GM10266 (cell line): ENCODE measurements at regions not wholly inside any gene's neighbourhood (a gene's known extent, or its start where the extent isn't known, plus 50 kb on each side); places are given as distances from the start of the nearest gene placed in this dataset.

ENCODE experiments used
- DNase-seq: peaks from one replicate; pipeline ENCODE4 v3.0.0; 2012; ENCODE audit errors: extremely low spot score
- TF ChIP-seq, protein P1 (sequence below): IDR thresholded peaks from 2 replicates; pipeline ENCODE4 v1.5.1; 2012; ENCODE audit warnings: mild to moderate bottlenecking, low read depth; ENCODE audit not compliant: control insufficient read depth, insufficient read depth; ENCODE audit errors: missing control alignments

DNA sequence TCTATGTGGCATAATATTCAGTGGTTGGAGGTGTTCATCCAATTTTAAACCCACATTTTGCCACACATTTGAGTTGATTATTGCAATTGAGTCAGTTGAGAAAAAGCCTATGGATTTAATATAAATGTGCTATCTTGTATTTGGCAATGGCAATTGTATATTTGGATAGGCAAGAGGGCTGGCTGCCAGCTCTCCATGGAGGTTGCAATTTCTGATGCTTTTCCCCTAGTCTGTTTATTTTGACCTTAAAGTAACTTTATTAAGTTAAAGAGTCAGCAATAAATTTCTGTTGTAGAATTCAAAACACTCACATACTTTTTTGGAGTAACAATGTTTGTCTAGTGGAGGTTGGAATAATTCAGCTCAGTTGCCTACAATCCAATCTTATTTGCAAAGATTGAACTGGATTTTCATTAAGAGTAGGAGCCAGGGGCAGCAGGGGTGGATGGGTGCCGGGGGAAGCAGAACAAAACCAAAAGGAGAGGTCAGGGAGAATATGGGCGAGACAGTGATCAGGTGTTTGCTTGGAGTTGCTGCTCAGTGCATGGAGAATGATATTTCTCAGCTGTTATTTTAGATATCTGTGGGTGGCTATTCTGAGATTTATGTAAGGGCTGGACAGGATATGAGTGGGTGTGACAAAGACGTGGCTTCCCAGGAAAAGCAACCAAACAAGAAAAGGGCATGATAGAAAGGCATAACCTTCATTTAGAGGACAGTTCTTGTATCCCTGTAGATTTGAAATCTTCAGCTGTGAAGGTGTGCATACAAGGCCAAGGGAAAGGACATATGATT is 163.0 kb downstream of the HDGFL1 start:
- no peak for DNase-seq
- TF ChIP-seq, protein P1, sequence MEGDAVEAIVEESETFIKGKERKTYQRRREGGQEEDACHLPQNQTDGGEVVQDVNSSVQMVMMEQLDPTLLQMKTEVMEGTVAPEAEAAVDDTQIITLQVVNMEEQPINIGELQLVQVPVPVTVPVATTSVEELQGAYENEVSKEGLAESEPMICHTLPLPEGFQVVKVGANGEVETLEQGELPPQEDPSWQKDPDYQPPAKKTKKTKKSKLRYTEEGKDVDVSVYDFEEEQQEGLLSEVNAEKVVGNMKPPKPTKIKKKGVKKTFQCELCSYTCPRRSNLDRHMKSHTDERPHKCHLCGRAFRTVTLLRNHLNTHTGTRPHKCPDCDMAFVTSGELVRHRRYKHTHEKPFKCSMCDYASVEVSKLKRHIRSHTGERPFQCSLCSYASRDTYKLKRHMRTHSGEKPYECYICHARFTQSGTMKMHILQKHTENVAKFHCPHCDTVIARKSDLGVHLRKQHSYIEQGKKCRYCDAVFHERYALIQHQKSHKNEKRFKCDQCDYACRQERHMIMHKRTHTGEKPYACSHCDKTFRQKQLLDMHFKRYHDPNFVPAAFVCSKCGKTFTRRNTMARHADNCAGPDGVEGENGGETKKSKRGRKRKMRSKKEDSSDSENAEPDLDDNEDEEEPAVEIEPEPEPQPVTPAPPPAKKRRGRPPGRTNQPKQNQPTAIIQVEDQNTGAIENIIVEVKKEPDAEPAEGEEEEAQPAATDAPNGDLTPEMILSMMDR: no peak

DNA sequence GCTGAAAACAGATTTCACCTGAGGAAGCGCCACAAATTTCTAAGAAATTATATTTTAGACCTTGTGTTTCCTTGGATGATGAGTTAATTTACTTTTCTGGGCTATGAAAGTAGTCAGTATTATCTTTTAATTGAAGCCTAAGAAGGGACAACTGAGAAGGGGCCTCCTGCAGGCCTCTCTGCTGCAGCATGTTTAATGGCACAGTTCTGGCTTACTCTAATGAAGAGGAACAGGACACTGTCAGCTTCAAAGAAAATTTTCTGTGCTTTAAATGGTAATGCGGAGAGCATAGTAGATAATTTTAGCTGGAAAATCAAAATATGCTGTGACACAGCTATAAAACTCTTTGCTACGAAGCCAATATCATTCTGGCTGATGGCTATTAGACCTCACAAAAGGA is 167.4 kb downstream of the HDGFL1 start:
- DNase-seq: no peak
- TF ChIP-seq, protein P1: no peak

DNA sequence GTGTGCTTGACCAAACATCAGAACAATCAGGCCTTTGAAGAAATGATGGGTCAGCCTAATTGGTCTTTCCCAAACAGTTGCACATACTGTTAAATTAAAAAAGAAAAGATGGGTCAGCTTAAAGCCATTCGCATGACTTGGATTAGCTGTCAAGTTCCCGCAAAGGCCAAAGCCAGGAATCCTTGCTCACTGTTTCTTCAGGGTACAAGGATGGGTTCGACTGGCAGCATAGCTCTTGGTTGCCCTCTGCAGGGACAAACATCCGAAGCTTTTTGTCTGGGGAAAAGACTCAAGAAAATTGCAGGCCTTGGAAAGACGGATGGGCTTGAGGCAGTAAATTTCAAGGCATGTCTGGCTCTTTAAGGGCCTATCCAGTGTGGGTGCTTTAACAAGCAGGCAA is 168.0 kb downstream of the HDGFL1 start:
- TF ChIP-seq, protein P1: peak; percentile 17
- no peak for DNase-seq

- TF ChIP-seq, protein P1: no peak
- no peak for DNase-seq
Observed at GRCh38 chr6:22738194-22738593, 168.8 kb downstream of the HDGFL1 start.

GRCh38 chr6:22747571-22747970 is 178.2 kb downstream of the HDGFL1 start:
- no peak for DNase-seq
- TF ChIP-seq, protein P1: no peak

DNA sequence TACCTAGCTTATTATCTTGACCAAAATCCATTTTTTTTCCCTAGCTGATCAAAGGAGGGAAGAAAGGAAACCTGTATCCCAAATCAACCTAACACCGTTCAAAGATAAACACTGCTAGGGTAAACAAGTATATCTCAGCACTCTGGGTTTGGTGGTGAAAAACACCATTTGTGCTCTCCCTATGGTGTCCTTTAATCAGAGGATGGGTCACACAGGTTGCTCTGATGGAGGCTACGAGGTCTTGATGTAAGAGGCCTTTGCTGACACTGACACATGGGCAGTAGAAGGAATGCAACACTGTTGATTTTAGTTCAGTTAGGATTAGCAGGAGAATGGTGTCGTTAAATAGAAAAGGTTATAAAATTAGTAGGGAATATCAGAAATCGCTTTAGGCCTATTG is 179.3 kb downstream of the HDGFL1 start:
- DNase-seq: no peak
- TF ChIP-seq, protein P1: no peak

- TF ChIP-seq, protein P1: no peak
- DNase-seq: no peak
Observed at GRCh38 chr6:22749696-22750095, 180.3 kb downstream of the HDGFL1 start.
